Liver (tissue), 7 donors: ENCODE measurements at regions not wholly inside any gene's neighbourhood (a gene's known extent, or its start where the extent isn't known, plus 50 kb on each side); places are given as distances from the start of the nearest gene placed in this dataset.

ENCODE experiments used
- DNase-seq: peaks from one replicate; pipeline ENCODE4 v3.0.0-alpha.2; 2017; ENCODE audit warnings: low spot score
- H3K27ac ChIP-seq, 2 donors: one replicate each; pipeline ENCODE4 v1.7.0; 2013; ENCODE audit warnings: inconsistent platforms in 2 of 2, low read length in 2 of 2, control low read depth in 1 of 2, low read depth in 1 of 2, mild to moderate bottlenecking in 1 of 2
- H3K27me3 ChIP-seq, 4 donors: one replicate each; pipeline versions ENCODE4 v1.6.1 to v1.7.0; 2013; ENCODE audit warnings: low read length in 3 of 4, inconsistent platforms in 1 of 4, mild to moderate bottlenecking in 1 of 4, moderate library complexity in 1 of 4; ENCODE audit not compliant: control insufficient read depth in 4 of 4, insufficient read depth in 4 of 4
- H3K36me3 ChIP-seq, 4 donors: one replicate each; pipeline versions ENCODE4 v1.6.1 to v1.7.0; 2013; ENCODE audit warnings: low read length in 3 of 4, mild to moderate bottlenecking in 3 of 4, low read depth in 1 of 4, moderate library complexity in 1 of 4; ENCODE audit not compliant: control insufficient read depth in 4 of 4, insufficient read depth in 3 of 4
- H3K4me1 ChIP-seq, 4 donors: one replicate each; pipeline versions ENCODE4 v1.6.1 to v1.7.0; 2013; ENCODE audit warnings: low read length in 3 of 4, mild to moderate bottlenecking in 3 of 4, moderate library complexity in 1 of 4; ENCODE audit not compliant: control insufficient read depth in 4 of 4, insufficient read depth in 4 of 4
- H3K4me3 ChIP-seq, 3 donors: one replicate each; pipeline versions ENCODE4 v1.6.1 to v1.7.0; 2013; ENCODE audit warnings: low read length in 3 of 3, control low read depth in 1 of 3, low read depth in 1 of 3, mild to moderate bottlenecking in 1 of 3
- H3K9ac ChIP-seq, 2 donors: one replicate each; pipeline ENCODE4 v1.7.0; 2013; ENCODE audit warnings: low read length in 2 of 2, mild to moderate bottlenecking in 2 of 2, moderate library complexity in 2 of 2, control low read depth in 1 of 2, low read depth in 1 of 2
- H3K9me3 ChIP-seq, 4 donors: one replicate each; pipeline versions ENCODE4 v1.6.1 to v1.7.0; 2013; ENCODE audit warnings: low read length in 3 of 4; ENCODE audit not compliant: control insufficient read depth in 4 of 4
- ATF3 ChIP-seq: IDR thresholded peaks from 2 replicates; pipeline ENCODE4 v1.6.1; 2016; ENCODE audit warnings: antibody characterized with exemption
- EGR1 ChIP-seq, 2 donors: IDR thresholded peaks; 2 replicates each; pipeline ENCODE4 v1.6.1; 2016 to 2018; ENCODE audit warnings: antibody characterized with exemption in 2 of 2, low read depth in 2 of 2
- FOXA1 ChIP-seq: IDR thresholded peaks from 2 replicates; pipeline ENCODE4 v1.6.1; 2016; ENCODE audit warnings: antibody characterized with exemption
- GABPA ChIP-seq, 2 donors: IDR thresholded peaks in 1 of 2; conservative IDR thresholded peaks in 1 of 2; 2 replicates each; pipeline ENCODE4 v1.6.1; 2016; ENCODE audit warnings: antibody characterized with exemption in 2 of 2, mild to moderate bottlenecking in 1 of 2, moderate library complexity in 1 of 2
- HNF4A ChIP-seq, 2 donors: conservative IDR thresholded peaks; 2 replicates each; pipeline ENCODE4 v1.6.1; 2016; ENCODE audit warnings: antibody characterized with exemption in 2 of 2, mild to moderate bottlenecking in 2 of 2
- HNF4G ChIP-seq: IDR thresholded peaks from 2 replicates; pipeline ENCODE4 v1.6.1; 2016; ENCODE audit warnings: antibody characterized with exemption
- JUND ChIP-seq, 2 donors: IDR thresholded peaks; 2 replicates each; pipeline ENCODE4 v1.6.1; 2016; ENCODE audit warnings: antibody characterized with exemption in 2 of 2
- NR2F2 ChIP-seq: IDR thresholded peaks from 2 replicates; pipeline ENCODE4 v1.6.1; 2016; ENCODE audit warnings: antibody characterized with exemption
- RAD21 ChIP-seq, 2 donors: IDR thresholded peaks; 2 replicates each; pipeline ENCODE4 v1.6.1; 2016; ENCODE audit warnings: antibody characterized with exemption in 2 of 2, mild to moderate bottlenecking in 2 of 2
- RXRA ChIP-seq, 2 donors: IDR thresholded peaks; 2 replicates each; pipeline ENCODE4 v1.6.1; 2017 to 2018; ENCODE audit warnings: antibody characterized with exemption in 2 of 2, mild to moderate bottlenecking in 1 of 2
- SP1 ChIP-seq: IDR thresholded peaks from 2 replicates; pipeline ENCODE4 v1.6.1; 2018; ENCODE audit warnings: antibody characterized with exemption, mild to moderate bottlenecking
- YY1 ChIP-seq: IDR thresholded peaks from 2 replicates; pipeline ENCODE4 v1.6.1; 2016; ENCODE audit warnings: antibody characterized with exemption, mild to moderate bottlenecking
- ZBTB33 ChIP-seq: IDR thresholded peaks from 2 replicates; pipeline ENCODE4 v1.6.1; 2016; ENCODE audit warnings: antibody characterized with exemption
- WGBS: extraction: QIAGEN DNeasy Blood & Tissue Kit; methylation state at CpG from one replicate; pipeline ENCODE4 v1.1.7; 2013; 5-methylcytosine and 5-hydroxymethylcytosine counted together
- TF ChIP-seq, protein P1 (sequence below): IDR thresholded peaks from 2 replicates; pipeline ENCODE4 v1.6.1; 2016; ENCODE audit warnings: antibody characterized with exemption
- donor health status: healthy.
- donor health status: healthy.
- donor health status: healthy.
- donor health status: healthy.

DNA sequence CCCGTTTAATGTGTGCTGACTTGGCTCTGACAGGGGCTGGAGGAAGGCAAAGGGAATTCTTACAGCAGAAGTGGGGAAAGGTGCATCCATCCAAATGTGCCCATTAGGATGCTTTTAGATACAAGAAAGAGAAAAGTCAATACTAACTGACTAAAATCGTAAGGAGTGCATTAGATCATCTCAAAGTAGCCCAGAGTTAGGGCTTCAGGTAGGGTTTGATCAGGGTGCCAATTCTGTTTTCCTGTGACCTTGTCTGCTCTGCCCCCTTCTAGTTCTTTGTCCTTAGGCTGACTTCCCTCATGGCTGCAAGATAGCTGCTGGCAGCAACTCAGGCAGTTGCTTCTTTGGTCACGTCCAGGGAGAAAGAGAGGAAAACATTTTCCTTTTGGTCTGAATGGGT, 240.8 kb downstream of the CDC5L start:
- TF ChIP-seq ZBTB33: no peak
- Histone ChIP-seq H3K9ac (no peak overlapping the region), H3K36me3 (no peaks in the 10 kb centered on the region), H3K27ac (no peak overlapping the region), H3K4me3 (no peak overlapping the region), H3K27me3 (peaks cover 0 to 3% (median 0%) of the 10 kb centered on the region in 4 donors), H3K9me3 (no peaks in the 10 kb centered on the region), H3K4me1 (no peaks in the 10 kb centered on the region)
- no peak for DNase-seq
- 61% methylated on average over 3 of the region's 3 CpGs for WGBS

GRCh38 chr6:44629636-44630035, 242.1 kb downstream of the CDC5L start:
- no peak overlapping the region for H3K9ac ChIP-seq
- H3K36me3 ChIP-seq: no peaks in the 10 kb centered on the region
- no peak for DNase-seq
- no peak overlapping the region for H3K27ac ChIP-seq
- no peak for TF ChIP-seq ZBTB33
- TF ChIP-seq RAD21 (IDR thresholded peaks at IDR 0.05): no peak
- TF ChIP-seq, protein P1, sequence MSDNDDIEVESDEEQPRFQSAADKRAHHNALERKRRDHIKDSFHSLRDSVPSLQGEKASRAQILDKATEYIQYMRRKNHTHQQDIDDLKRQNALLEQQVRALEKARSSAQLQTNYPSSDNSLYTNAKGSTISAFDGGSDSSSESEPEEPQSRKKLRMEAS: no peak
- TF ChIP-seq HNF4G: no peak
- TF ChIP-seq EGR1 (IDR thresholded peaks at IDR 0.05; ENCODE audit: low read depth in 2 of 2): no peak
- no peak for TF ChIP-seq SP1
- no peak for TF ChIP-seq GABPA (IDR thresholded peaks at IDR 0.05 in 1 of 2, conservative IDR thresholded peaks at IDR 0.05 in 1 of 2)
- no peak for TF ChIP-seq RXRA (IDR thresholded peaks at IDR 0.05)
- TF ChIP-seq NR2F2: no peak
- no peak for TF ChIP-seq YY1
- no peak for TF ChIP-seq HNF4A (conservative IDR thresholded peaks at IDR 0.05)
- TF ChIP-seq ATF3: no peak
- no peak for TF ChIP-seq FOXA1
- no peak for TF ChIP-seq JUND (IDR thresholded peaks at IDR 0.05)
- 67% methylated on average over 7 of the region's 7 CpGs for WGBS
- peaks cover 0 to 3% (median 0%) of the 10 kb centered on the region in 4 donors for H3K27me3 ChIP-seq
- no peaks in the 10 kb centered on the region for H3K9me3 ChIP-seq
- no peak overlapping the region for H3K4me3 ChIP-seq
- H3K4me1 ChIP-seq: no peaks in the 10 kb centered on the region
